ENCODE measurements at regions not wholly inside any gene's neighbourhood (a gene's known extent, or its start where the extent isn't known, plus 50 kb on each side); places are given as distances from the start of the nearest gene placed in this dataset.

DNA sequence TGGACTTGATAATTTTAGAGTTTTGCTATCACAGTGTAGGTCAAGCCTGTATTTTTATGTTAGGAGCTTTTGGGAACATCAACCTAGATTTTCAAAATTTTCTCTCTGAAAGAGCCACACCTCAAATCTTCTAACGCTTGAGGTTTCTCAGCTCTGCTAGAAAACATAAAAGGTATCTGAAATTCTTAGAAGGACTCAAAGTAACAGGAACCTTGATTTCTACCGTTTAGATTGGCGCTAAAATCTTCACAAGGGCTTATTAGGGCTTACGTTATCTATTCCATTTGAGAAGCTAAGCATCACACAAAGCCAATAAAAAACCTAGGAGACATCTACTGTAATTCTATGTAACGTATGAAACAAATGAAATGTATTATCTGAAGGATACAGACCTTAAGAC, 192.4 kb downstream of the AHR start:
- H3K27ac Mint-ChIP-seq (ENCODE audit: low read depth), result no peak overlapping the region
- H3K9me3 Mint-ChIP-seq, result no peaks in the 10 kb centered on the region
- DNase-seq (ENCODE audit: low spot score in 2 of 2) (no peak), ATAC-seq (replicated peaks; ENCODE audit: extremely low read depth, poor library complexity, severe bottlenecking) (no peak)
- H3K36me3 Mint-ChIP-seq (ENCODE audit: insufficient read depth), result no peaks in the 10 kb centered on the region
- H3K4me1 Mint-ChIP-seq, result no peaks in the 10 kb centered on the region
- H3K27me3 Mint-ChIP-seq, result no peaks in the 10 kb centered on the region
- H3K4me3 Mint-ChIP-seq, result no peak overlapping the region

DNA sequence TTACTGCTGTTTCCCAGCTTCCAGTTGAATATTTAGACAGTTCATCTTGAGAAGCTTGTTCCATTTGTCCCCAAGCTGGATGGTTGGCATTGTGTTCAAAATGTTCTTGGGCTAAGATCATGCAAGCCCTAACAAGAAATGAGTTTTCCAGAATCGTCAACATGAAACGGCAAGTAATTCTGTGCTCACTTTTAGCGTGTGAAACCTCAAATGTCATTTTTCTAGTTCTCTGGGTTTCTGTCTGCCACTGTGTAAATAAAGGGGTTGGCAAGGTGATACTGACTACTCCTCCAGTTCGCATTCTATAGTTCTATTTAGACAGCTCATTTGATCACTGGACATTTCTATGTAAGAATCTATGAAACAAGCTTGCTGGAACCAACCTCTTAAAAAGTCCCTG, 194.0 kb downstream of the AHR start:
- DNase-seq (ENCODE audit: low spot score in 2 of 2) (no peak), ATAC-seq (replicated peaks; ENCODE audit: extremely low read depth, poor library complexity, severe bottlenecking) (no peak)
- no peaks in the 10 kb centered on the region for H3K9me3 Mint-ChIP-seq
- no peaks in the 10 kb centered on the region for H3K27me3 Mint-ChIP-seq
- H3K4me1 Mint-ChIP-seq, result no peaks in the 10 kb centered on the region
- H3K36me3 Mint-ChIP-seq (ENCODE audit: insufficient read depth), result no peaks in the 10 kb centered on the region
- no peak overlapping the region for H3K27ac Mint-ChIP-seq (ENCODE audit: low read depth)
- no peak overlapping the region for H3K4me3 Mint-ChIP-seq

DNA sequence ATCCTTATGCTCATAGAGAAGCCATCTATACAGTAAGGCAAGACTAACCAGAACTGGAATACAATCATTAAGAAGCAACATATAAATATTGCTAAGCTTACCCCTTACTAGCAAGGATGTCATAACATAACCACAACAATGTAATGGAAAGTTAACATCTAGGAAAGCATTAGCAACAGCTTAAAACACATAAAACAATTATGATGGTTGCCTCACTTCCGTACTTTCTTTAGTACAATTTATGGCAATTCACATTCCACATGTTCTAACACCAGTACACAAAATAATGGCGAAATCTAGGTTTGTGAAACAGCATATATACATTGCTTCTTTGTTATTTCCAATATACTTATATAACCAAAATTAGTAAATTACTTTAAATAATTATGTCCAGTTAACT, 195.0 kb downstream of the AHR start:
- no peaks in the 10 kb centered on the region for H3K36me3 Mint-ChIP-seq (ENCODE audit: insufficient read depth)
- ATAC-seq (replicated peaks; ENCODE audit: extremely low read depth, poor library complexity, severe bottlenecking) (no peak), DNase-seq (ENCODE audit: low spot score in 2 of 2) (no peak)
- H3K27ac Mint-ChIP-seq (ENCODE audit: low read depth), result no peak overlapping the region
- H3K4me3 Mint-ChIP-seq, result no peak overlapping the region
- no peaks in the 10 kb centered on the region for H3K9me3 Mint-ChIP-seq
- no peaks in the 10 kb centered on the region for H3K4me1 Mint-ChIP-seq
- H3K27me3 Mint-ChIP-seq, result no peaks in the 10 kb centered on the region

DNA sequence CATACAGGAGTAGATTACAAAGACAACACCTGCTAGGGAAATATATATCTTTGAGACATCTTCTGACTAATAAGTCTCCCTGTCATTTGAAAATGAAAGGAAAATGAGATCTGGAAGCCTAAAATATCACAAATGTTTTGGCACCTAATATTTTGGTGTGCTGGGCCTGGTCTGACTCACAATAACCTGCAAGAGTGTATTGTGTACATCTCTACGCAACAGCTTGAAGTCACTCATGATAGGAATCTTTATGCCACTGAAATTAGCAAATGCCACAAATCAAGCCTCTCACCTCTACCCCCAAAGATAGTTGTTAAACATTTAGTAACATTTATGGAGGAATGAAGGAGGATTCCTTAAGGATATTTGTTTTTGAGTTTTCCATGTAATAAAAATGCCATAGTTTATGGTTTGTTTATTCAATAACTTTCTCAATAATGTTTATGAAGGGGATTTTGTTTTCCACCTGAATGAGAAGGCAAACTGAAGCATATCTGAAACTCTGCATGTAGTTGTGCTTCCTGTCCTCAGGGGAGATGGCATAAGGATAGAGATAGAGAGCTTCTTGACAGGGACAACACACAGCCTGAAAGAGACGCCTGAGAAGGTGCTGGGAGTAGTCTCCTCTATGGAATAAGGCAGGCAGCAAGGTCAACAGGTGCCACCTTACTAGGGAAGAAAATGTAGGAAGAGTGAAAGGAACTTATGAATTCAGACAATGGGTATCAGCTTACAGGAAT, 197.4 kb downstream of the AHR start:
- Mint-ChIP-seq H3K4me3 (no peak overlapping the region), H3K9me3 (no peaks in the 10 kb centered on the region), H3K27ac (ENCODE audit: low read depth) (no peak overlapping the region), H3K4me1 (no peaks in the 10 kb centered on the region), H3K36me3 (ENCODE audit: insufficient read depth) (peaks cover 2% of the 10 kb centered on the region), H3K27me3 (peaks cover 9% of the 10 kb centered on the region)
- no peak for DNase-seq (ENCODE audit: low spot score in 2 of 2)
- no peak for ATAC-seq (replicated peaks; ENCODE audit: extremely low read depth, poor library complexity, severe bottlenecking)

DNA sequence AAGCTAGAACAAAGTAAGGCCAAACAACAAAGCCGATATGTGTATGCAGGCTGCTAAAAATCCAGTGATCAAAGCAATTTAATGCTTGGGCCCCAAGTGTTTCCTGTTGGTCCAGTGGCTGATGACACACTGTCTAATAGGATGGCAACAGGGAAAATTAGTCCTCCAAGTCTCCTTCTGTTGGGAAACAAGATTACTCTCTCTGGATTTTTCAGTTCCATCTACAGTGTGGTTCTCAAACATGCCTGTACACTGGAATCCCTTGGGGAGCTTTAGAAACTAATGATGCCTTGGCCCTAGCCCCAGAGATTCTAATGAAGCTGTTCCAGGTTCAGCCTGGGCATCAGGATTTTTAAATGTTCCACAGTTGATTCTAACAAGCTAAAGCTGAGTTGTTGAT, 198.7 kb downstream of the AHR start:
- Mint-ChIP-seq H3K4me1 (no peaks in the 10 kb centered on the region), H3K36me3 (ENCODE audit: insufficient read depth) (peaks cover 2% of the 10 kb centered on the region), H3K27me3 (peaks cover 13% of the 10 kb centered on the region), H3K4me3 (no peak overlapping the region), H3K27ac (ENCODE audit: low read depth) (no peak overlapping the region), H3K9me3 (no peaks in the 10 kb centered on the region)
- DNase-seq (ENCODE audit: low spot score in 2 of 2) (no peak), ATAC-seq (replicated peaks; ENCODE audit: extremely low read depth, poor library complexity, severe bottlenecking) (no peak)

DNA sequence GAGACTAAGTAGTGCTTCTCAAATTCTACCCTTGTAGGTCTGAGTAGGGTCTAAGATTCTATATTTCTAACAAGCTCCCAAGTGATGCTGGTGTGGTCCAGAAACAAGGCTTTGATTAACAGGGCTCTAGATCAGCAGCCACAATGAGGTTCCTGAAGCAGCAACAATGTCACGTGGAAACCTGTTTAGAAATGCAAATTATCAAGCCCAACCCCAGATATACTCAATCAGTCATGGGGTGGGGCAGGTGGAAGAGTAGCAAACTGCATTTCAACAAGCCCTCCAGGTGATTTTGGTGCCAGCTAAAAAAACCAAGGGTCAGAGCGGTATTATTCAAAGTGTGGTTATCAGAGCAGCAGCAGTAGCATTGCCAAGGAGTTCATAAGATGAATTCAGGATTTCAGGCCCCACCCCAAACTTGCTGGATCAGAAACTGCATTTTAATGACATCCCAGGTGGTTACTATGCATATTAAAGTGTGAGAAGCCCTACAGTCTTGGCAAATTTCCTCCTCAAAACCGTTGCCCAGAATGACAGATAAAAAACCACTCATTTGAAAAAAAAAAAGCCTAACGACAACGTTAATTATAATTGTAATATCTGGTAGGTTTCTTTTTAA, 199.2 kb downstream of the AHR start:
- H3K9me3 Mint-ChIP-seq, result no peaks in the 10 kb centered on the region
- ATAC-seq (replicated peaks; ENCODE audit: extremely low read depth, poor library complexity, severe bottlenecking), result no peak
- peaks cover 2% of the 10 kb centered on the region for H3K36me3 Mint-ChIP-seq (ENCODE audit: insufficient read depth)
- H3K4me1 Mint-ChIP-seq, result no peaks in the 10 kb centered on the region
- H3K27ac Mint-ChIP-seq (ENCODE audit: low read depth), result no peak overlapping the region
- no peak for DNase-seq (ENCODE audit: low spot score in 2 of 2)
- no peak overlapping the region for H3K4me3 Mint-ChIP-seq
- peaks cover 13% of the 10 kb centered on the region for H3K27me3 Mint-ChIP-seq

DNA sequence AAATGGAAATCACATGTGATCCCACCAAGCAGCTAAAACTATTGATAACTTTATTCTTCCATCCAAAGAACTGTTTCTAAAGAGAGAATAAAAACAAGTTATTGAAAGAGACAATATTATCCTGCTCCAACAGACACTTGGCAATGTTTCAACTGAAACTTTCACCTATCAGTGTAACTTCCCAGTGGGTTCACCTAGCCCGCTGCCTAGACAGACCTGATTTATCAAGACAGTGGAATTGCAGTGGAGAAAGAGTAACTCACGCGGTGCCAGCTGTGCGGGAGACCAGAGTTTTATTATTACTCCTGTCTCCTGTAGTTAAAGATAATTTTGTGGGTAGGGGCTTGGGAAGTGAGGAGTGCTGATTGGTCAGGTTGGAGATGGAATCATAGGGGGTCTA, 199.8 kb downstream of the AHR start:
- Mint-ChIP-seq H3K27me3 (peaks cover 13% of the 10 kb centered on the region), H3K36me3 (ENCODE audit: insufficient read depth) (peaks cover 2% of the 10 kb centered on the region), H3K4me1 (no peaks in the 10 kb centered on the region), H3K9me3 (no peaks in the 10 kb centered on the region), H3K27ac (ENCODE audit: low read depth) (no peak overlapping the region), H3K4me3 (no peak overlapping the region)
- DNase-seq (ENCODE audit: low spot score in 2 of 2) (no peak), ATAC-seq (replicated peaks; ENCODE audit: extremely low read depth, poor library complexity, severe bottlenecking) (no peak)

DNA sequence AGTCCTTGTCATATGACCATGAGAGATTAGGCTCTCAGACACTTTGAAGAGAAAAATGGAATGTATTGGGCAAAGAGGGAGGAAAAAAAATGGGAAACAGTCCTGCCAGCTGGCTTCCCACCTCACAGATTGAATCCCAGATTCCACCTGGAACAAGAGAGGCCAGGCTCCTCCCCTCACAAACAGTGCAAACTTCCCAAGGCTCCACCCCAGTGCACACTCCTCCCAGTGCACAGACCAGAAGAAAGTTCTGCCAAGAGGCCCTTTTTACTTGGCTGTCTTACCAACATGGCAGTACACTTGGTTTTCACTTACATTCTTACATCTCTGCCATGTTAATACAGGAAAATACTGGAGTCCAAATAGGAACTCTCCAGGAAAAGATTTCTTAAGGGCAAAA, 202.3 kb downstream of the AHR start:
- Mint-ChIP-seq H3K27me3 (peaks cover 13% of the 10 kb centered on the region), H3K9me3 (no peaks in the 10 kb centered on the region), H3K4me3 (no peak overlapping the region), H3K27ac (ENCODE audit: low read depth) (no peak overlapping the region), H3K36me3 (ENCODE audit: insufficient read depth) (peaks cover 2% of the 10 kb centered on the region), H3K4me1 (no peaks in the 10 kb centered on the region)
- ATAC-seq (replicated peaks; ENCODE audit: extremely low read depth, poor library complexity, severe bottlenecking) (no peak), DNase-seq (ENCODE audit: low spot score in 2 of 2) (no peak)

DNA sequence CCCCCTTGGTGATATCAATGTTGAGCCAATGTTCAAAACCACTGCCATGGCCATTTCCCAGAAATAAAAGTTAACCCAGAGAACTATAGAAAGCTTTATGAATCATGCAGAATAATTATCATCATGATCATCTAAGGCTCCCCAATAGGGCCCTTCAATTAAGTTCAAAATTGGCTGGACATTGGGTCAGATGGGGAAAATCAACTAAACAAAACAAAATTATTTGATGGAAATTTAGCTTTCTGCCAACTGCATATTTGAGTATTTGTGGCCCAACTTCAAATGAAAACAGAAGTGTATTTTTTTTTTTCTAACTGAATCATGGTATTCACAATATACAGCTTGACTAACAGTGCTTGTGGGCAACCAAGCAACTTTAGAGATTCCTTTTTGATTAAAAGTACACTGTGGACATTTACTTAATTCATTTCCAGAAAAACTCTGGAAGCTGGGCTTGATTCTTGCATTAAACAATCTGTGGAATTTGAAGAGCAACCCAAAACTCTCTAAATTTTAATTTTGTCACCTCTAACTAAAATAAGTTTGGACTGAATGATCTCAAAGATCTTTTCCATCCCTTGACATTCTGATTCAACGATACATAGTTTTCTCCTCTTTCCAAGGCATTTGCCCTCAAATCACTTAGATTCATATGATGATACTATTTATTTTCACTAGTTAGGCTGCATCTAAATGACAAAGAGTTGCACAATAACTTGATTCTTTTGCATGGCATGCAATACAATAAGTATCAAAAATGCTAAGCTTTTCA, 203.2 kb downstream of the AHR start:
- DNase-seq (ENCODE audit: low spot score in 2 of 2) (no peak), ATAC-seq (replicated peaks; ENCODE audit: extremely low read depth, poor library complexity, severe bottlenecking) (no peak)
- H3K27me3 Mint-ChIP-seq, result peaks cover 13% of the 10 kb centered on the region
- no peak overlapping the region for H3K4me3 Mint-ChIP-seq
- H3K4me1 Mint-ChIP-seq, result no peaks in the 10 kb centered on the region
- no peaks in the 10 kb centered on the region for H3K9me3 Mint-ChIP-seq
- H3K27ac Mint-ChIP-seq (ENCODE audit: low read depth), result no peak overlapping the region
- H3K36me3 Mint-ChIP-seq (ENCODE audit: insufficient read depth), result peaks cover 2% of the 10 kb centered on the region

DNA sequence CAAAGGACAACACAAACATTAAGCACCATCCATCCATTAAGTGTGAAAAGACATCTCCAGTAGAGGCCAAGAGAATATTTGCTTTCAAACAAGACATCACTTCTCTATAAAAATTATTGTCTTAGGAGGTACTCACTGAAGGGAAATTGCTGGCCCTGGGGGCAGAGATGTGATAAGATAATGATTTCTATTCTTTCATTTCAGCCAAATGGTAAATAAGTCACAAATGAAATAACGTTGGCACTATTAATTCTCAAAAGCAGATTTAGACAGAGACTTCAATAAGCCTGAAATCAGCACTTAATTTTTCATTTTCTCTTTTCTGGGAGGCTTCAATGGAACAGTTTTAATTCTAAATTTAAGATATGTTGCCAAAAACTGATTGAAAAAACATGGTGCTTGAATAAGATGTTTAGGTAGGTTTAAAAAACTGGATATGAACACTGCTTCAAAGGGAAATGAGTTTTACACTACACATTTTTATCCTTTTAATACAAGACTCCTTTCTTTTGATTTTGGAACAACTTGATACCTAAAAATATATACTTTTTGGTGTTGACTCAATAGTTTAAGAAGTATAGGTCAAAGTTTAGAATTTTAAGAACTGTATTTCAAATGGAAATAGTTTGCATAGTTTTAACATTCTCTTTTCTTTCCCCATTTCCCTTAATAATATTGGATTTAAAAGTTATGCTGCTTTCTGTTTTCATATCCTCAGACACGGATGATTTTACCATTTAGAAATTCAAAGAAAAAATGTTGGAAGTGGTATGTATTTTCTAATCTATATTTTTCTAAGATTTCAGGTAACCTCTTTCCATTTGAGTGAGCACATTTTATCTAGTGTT, 204.0 kb downstream of the AHR start:
- H3K4me1 Mint-ChIP-seq, result no peaks in the 10 kb centered on the region
- no peak overlapping the region for H3K4me3 Mint-ChIP-seq
- DNase-seq (ENCODE audit: low spot score in 2 of 2), result no peak
- ATAC-seq (replicated peaks; ENCODE audit: extremely low read depth, poor library complexity, severe bottlenecking), result no peak
- peaks cover 2% of the 10 kb centered on the region for H3K36me3 Mint-ChIP-seq (ENCODE audit: insufficient read depth)
- peaks cover 13% of the 10 kb centered on the region for H3K27me3 Mint-ChIP-seq
- H3K27ac Mint-ChIP-seq (ENCODE audit: low read depth), result no peak overlapping the region
- no peaks in the 10 kb centered on the region for H3K9me3 Mint-ChIP-seq

DNA sequence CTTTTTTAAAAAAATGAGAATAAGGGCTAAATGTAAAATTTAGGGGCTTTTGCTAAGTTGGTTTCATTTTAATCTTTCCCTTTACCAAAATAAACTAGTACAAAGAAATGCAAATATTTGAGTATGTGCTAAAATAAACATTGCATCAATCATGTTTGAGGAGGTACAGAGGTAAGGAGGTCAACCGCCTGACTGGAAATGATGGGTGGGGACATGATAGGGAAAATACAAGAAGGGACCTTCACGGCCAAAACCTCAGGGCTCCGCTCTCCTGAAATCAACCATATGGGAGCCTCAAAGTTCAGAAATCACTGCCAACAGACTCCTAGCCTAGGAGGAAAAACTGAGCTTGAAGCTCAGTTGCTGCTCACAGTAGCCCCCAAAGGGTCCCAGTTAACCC, 207.6 kb downstream of the AHR start:
- Mint-ChIP-seq H3K4me1 (no peaks in the 10 kb centered on the region), H3K9me3 (no peaks in the 10 kb centered on the region), H3K27ac (ENCODE audit: low read depth) (no peak overlapping the region), H3K4me3 (no peak overlapping the region), H3K36me3 (ENCODE audit: insufficient read depth) (no peaks in the 10 kb centered on the region), H3K27me3 (peaks cover 1% of the 10 kb centered on the region)
- DNase-seq (ENCODE audit: low spot score in 2 of 2) (no peak), ATAC-seq (replicated peaks; ENCODE audit: extremely low read depth, poor library complexity, severe bottlenecking) (no peak)

DNA sequence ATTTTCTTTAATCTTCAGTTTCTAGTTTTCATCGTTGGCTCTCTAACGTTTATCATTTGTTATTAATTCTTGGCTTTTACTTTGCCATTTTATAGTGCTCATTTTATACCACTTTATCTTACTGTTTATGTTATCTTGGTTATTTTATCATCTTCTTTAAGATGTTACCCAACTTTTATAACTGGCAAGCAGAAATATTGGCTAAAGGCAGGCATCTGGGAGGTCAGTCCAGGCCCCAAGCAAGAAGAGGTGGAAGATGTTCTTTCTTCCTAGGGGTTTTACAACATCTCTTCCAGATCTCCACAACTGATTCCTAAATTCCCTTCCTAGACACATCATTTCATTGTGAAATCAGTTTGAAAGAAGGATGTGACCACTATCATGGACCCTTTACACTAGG, 208.1 kb downstream of the AHR start:
- no peak overlapping the region for H3K4me3 Mint-ChIP-seq
- H3K27me3 Mint-ChIP-seq, result no peaks in the 10 kb centered on the region

More for the DNA sequence above, 208.1 kb downstream of the AHR start:
- Mint-ChIP-seq H3K9me3 (no peaks in the 10 kb centered on the region), H3K4me1 (no peaks in the 10 kb centered on the region), H3K27ac (ENCODE audit: low read depth) (no peak overlapping the region), H3K36me3 (ENCODE audit: insufficient read depth) (no peaks in the 10 kb centered on the region)
- ATAC-seq (replicated peaks; ENCODE audit: extremely low read depth, poor library complexity, severe bottlenecking) (no peak), DNase-seq (ENCODE audit: low spot score in 2 of 2) (no peak)

All from central memory CD8-positive, alpha-beta T cell (primary cell).